ENCODE measurements at regions not wholly inside any gene's neighbourhood (a gene's known extent, or its start where the extent isn't known, plus 50 kb on each side); places are given as distances from the start of the nearest gene placed in this dataset.
"Not testable (repeated sequence)": the region's sequence is repeated elsewhere in the genome, so short reads cannot be mapped to it uniquely, and the experiment has no call there.

- FAIRE-seq = no peak
- no peak for TF ChIP-seq POU2F2 (IDR thresholded peaks at IDR 0.05; ENCODE audit: low read depth, low read length)
- TF ChIP-seq POLR2A (IDR thresholded peaks at IDR 0.05; ENCODE audit: low read depth, low read length) = no peak
- TF ChIP-seq POLR2AphosphoS5 (IDR thresholded peaks at IDR 0.05; ENCODE audit: low read depth, low read length) = no peak
- DNase-seq (ENCODE audit: insufficient read length, low spot score) = no peak
Measured at GRCh38 chr2:589281-590130, 87.7 kb downstream of the TMEM18 start.

- DNase-seq (ENCODE audit: insufficient read length, low spot score) (no peak), FAIRE-seq (no peak)
- TF ChIP-seq POLR2AphosphoS5 (IDR thresholded peaks at IDR 0.05; ENCODE audit: low read depth, low read length) = no peak
- TF ChIP-seq POU2F2 (IDR thresholded peaks at IDR 0.05; ENCODE audit: low read depth, low read length) = no peak
- no peak for TF ChIP-seq SPI1 (IDR thresholded peaks at IDR 0.05; ENCODE audit: low read depth, low read length)
- TF ChIP-seq POLR2A (IDR thresholded peaks at IDR 0.05; ENCODE audit: low read depth, low read length) = no peak
- TF ChIP-seq PAX5 (IDR thresholded peaks at IDR 0.05; ENCODE audit: insufficient read depth, low read length, severe bottlenecking) = no peak
- no peak for TF ChIP-seq TAF1 (IDR thresholded peaks at IDR 0.05; ENCODE audit: low read depth, low read length)
Measured at GRCh38 chr2:588074-588645, 89.0 kb downstream of the TMEM18 start.

DNA sequence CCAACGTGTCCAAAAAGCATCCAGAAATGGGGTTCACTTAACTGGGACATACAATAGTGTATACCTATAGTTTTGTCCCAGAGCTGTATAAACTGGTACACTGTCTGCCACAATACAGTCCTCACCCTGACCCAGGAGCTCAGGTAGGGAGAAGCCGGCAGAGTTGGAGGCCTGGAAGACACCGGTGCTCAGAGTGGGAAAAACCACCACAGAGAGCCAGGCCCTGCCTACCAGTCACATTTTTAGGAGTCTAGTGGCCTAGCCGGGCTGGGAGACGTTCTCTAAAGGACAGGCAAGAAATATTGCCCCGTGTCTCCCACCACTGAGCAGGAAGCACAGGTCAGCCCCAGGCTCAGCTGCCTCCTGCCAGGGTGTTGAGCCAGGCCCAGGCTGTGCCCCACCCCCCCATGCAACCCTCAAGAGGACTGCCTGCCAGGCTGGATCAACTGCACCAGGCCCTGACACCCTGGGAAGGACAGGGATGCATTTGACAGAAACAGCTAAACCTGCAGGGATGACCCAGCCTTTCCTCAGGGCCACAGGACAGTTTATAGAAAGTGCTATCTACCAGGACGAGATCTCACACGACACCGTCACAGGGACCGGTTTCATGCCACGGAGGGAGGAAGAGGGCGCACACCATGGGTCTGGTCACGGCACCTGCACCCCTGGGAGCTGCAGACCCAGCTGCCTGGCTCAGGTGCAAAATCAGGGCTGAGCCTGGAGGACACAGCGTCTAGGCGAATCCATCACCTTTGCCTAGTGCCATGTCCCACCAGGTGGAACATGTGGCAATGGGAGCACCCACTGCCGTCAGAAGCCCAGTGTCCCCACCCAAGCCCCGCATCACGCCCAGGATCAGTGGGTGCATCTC is 89.9 kb downstream of the TMEM18 start:
- FAIRE-seq (no peak), DNase-seq (ENCODE audit: insufficient read length, low spot score) (no peak)

GRCh38 chr2:586641-587076 is 90.5 kb downstream of the TMEM18 start:
- FAIRE-seq = no peak
- no peak for DNase-seq (ENCODE audit: insufficient read length, low spot score)
- TF ChIP-seq SPI1 (IDR thresholded peaks at IDR 0.05; ENCODE audit: low read depth, low read length) = no peak

More for the DNA sequence above, 89.9 kb downstream of the TMEM18 start:
- no peak for TF ChIP-seq POLR2A (IDR thresholded peaks at IDR 0.05; ENCODE audit: low read depth, low read length)
- TF ChIP-seq TAF1 (IDR thresholded peaks at IDR 0.05; ENCODE audit: low read depth, low read length) = no peak
- TF ChIP-seq SPI1 (IDR thresholded peaks at IDR 0.05; ENCODE audit: low read depth, low read length) = no peak
- TF ChIP-seq POU2F2 (IDR thresholded peaks at IDR 0.05; ENCODE audit: low read depth, low read length) = no peak
- no peak for TF ChIP-seq PAX5 (IDR thresholded peaks at IDR 0.05; ENCODE audit: insufficient read depth, low read length, severe bottlenecking)
- no peak for TF ChIP-seq POLR2AphosphoS5 (IDR thresholded peaks at IDR 0.05; ENCODE audit: low read depth, low read length)

DNA sequence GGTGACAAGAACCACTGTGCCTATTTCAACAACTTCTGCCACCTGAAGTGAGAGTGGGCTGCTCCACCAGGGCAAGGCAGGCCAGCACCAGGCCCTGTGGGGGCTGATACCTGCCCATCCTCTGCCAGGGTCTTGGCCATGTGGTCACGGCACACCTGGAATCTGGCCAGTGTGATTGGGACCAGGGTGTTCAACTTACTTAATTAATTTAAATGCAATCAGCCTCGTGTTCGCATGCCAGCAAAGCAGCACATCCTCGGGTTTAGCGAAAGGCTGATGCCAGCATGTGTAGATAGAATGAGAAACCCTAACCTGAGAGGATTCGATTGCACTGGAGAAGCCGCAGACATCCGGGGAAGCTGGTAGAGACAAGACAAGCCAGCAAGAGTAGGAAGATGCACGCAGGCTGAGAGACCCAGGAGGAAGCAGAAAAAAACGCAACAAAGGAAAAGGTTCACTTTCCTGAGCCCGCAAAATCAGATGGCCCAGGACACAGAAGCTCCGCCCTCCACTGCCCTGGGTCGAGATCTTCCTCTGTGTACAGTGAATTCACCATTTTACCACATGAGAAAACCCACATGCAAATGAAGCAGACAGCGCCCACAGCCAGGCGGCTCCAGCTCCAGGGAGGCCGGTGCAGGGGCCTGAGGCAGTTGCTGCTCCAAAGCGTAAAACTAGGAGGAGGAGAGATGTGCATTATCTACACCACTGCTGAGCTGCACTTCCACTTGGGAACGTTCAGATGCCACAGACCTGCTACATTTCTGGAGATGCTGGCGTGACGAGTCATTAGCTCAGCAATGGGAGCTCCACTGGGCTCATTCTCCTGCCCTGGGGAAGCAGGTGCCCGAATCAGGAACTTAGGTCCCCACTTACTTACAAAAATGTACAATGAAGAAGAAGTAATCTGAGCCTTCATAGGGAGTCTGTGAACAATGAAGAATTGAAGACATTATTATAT is 92.1 kb downstream of the TMEM18 start:
- TF ChIP-seq POU2F2 (IDR thresholded peaks at IDR 0.05; ENCODE audit: low read depth, low read length) = peak; percentile 91
- TF ChIP-seq POLR2AphosphoS5 (IDR thresholded peaks at IDR 0.05; ENCODE audit: low read depth, low read length) = no peak
- TF ChIP-seq PAX5 (IDR thresholded peaks at IDR 0.05; ENCODE audit: insufficient read depth, low read length, severe bottlenecking) = no peak
- DNase-seq (ENCODE audit: insufficient read length, low spot score) (peak; percentile 47), FAIRE-seq (peak; percentile 43)

DNA sequence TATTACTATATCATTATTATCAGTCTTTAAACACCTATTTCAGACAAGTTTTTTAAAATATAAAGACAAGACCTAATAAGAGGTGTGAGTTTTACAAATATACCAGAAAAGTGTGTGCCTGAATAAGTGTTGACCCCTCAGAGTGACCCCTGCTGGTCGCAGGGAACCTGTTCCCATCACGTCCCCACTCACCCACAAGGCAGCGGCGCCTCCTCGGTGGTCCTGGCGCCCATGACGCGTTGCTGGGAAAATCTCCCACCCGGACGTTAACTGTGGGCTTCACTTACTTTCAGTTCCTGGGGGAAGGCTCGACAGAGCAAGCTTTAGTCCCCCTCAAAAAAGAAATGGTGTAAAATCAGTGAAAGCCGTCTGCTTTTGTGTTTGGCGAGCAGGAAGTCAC is 93.5 kb downstream of the TMEM18 start:
- DNase-seq (ENCODE audit: insufficient read length, low spot score) = no peak
- no peak for FAIRE-seq
- TF ChIP-seq SPI1 (IDR thresholded peaks at IDR 0.05; ENCODE audit: low read depth, low read length) (no peak), PAX5 (IDR thresholded peaks at IDR 0.05; ENCODE audit: insufficient read depth, low read length, severe bottlenecking) (no peak), POU2F2 (IDR thresholded peaks at IDR 0.05; ENCODE audit: low read depth, low read length) (no peak), POLR2AphosphoS5 (IDR thresholded peaks at IDR 0.05; ENCODE audit: low read depth, low read length) (no peak), TAF1 (IDR thresholded peaks at IDR 0.05; ENCODE audit: low read depth, low read length) (no peak), POLR2A (IDR thresholded peaks at IDR 0.05; ENCODE audit: low read depth, low read length) (no peak)

GRCh38 chr2:582792-583528 is 94.2 kb downstream of the TMEM18 start:
- TF ChIP-seq TAF1 (IDR thresholded peaks at IDR 0.05; ENCODE audit: low read depth, low read length) = no peak
- no peak for TF ChIP-seq POLR2A (IDR thresholded peaks at IDR 0.05; ENCODE audit: low read depth, low read length)
- TF ChIP-seq POLR2AphosphoS5 (IDR thresholded peaks at IDR 0.05; ENCODE audit: low read depth, low read length) = no peak
- no peak for TF ChIP-seq PAX5 (IDR thresholded peaks at IDR 0.05; ENCODE audit: insufficient read depth, low read length, severe bottlenecking)
- no peak for TF ChIP-seq SPI1 (IDR thresholded peaks at IDR 0.05; ENCODE audit: low read depth, low read length)
- TF ChIP-seq POU2F2 (IDR thresholded peaks at IDR 0.05; ENCODE audit: low read depth, low read length) = no peak
- no peak for DNase-seq (ENCODE audit: insufficient read length, low spot score)
- FAIRE-seq = no peak

- not testable (repeated sequence) for DNase-seq (ENCODE audit: insufficient read length, low spot score); FAIRE-seq
Measured at GRCh38 chr2:582289-582688, 94.9 kb downstream of the TMEM18 start.

- DNase-seq (ENCODE audit: insufficient read length, low spot score) = no peak
- TF ChIP-seq TAF1 (IDR thresholded peaks at IDR 0.05; ENCODE audit: low read depth, low read length) (no peak), POU2F2 (IDR thresholded peaks at IDR 0.05; ENCODE audit: low read depth, low read length) (no peak), PAX5 (IDR thresholded peaks at IDR 0.05; ENCODE audit: insufficient read depth, low read length, severe bottlenecking) (no peak), POLR2A (IDR thresholded peaks at IDR 0.05; ENCODE audit: low read depth, low read length) (no peak), SPI1 (IDR thresholded peaks at IDR 0.05; ENCODE audit: low read depth, low read length) (no peak), POLR2AphosphoS5 (IDR thresholded peaks at IDR 0.05; ENCODE audit: low read depth, low read length) (no peak)
- no peak for FAIRE-seq
Measured at GRCh38 chr2:579961-580360, 97.2 kb downstream of the TMEM18 start.

All from GM12891 (cell line).